ENCODE measurements at regions not wholly inside any gene's neighbourhood (a gene's known extent, or its start where the extent isn't known, plus 50 kb on each side); places are given as distances from the start of the nearest gene placed in this dataset.

- DNase-seq (ENCODE audit: low read depth, low spot score): no peak
- no peak overlapping the region for H3K4me3 ChIP-seq (ENCODE audit: low read depth, low read length)
- ChIA-PET CTCF (interaction anchor here (0.6 kb wide), 1 partner anchor 214 kb away, joined by 4 read pairs; no protein-coding TSS in a partner anchor), POLR2A (no interaction called here)
- TF ChIP-seq CTCF (IDR thresholded peaks at IDR 0.05; ENCODE audit: low read depth, low read length): no peak
- H3K27me3 ChIP-seq (ENCODE audit: control insufficient read depth, insufficient read depth, low read length): no peaks in the 10 kb centered on the region
- H3K27ac ChIP-seq (ENCODE audit: low read depth, low read length): no peak overlapping the region
- no peaks in the 10 kb centered on the region for H3K9me3 ChIP-seq (ENCODE audit: control insufficient read depth, insufficient read depth, low read length)
These were observed 100.0 kb upstream of the DIPK2B start for GRCh38 chrX:45300638-45301037.

DNA sequence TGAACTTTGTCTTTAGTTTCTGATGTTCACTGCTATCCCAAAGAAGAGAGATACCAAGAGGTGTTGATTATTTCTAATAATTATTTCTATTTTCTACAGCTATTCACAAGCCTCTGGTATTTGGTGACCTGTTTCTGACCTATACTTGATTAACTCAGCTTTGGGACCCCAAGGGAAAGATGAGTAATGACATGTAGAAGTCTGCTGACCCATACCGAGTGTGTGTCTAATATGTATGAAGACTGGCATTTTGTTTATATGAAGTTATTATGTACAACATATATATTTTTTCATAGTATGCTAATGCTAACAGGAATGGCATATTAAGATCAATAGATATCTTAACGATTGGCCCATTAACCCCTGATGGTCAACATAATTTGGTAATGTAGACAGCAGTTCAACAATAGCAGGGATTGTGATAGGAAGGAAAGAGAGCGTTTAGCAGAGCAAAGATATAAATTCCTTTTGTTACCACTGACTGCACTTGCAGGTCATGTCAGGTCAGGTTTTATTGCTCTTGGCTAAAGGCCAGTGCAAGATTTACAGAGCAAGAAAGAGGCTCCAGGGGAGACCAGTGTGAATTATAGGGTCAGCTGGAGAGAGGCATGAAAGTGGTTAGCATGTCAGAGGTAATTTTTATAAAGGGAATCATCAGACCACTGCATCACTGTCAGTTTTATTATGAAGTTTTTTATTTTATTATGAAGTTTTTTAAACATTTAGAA lies 94.7 kb upstream of the DIPK2B start:
- Histone ChIP-seq H3K27ac (ENCODE audit: low read depth, low read length) (no peak overlapping the region), H3K4me3 (ENCODE audit: low read depth, low read length) (no peak overlapping the region), H3K27me3 (ENCODE audit: control insufficient read depth, insufficient read depth, low read length) (no peaks in the 10 kb centered on the region), H3K9me3 (ENCODE audit: control insufficient read depth, insufficient read depth, low read length) (no peaks in the 10 kb centered on the region)
- POLR2A ChIA-PET: no interaction called here
- CTCF ChIA-PET: no interaction called here
- no peak for TF ChIP-seq CTCF (IDR thresholded peaks at IDR 0.05; ENCODE audit: low read depth, low read length)
- no peak for DNase-seq (ENCODE audit: low read depth, low spot score)

GRCh38 chrX:45274576-45274975 lies 73.9 kb upstream of the DIPK2B start:
- Histone ChIP-seq H3K9me3 (ENCODE audit: control insufficient read depth, insufficient read depth, low read length) (no peaks in the 10 kb centered on the region), H3K4me3 (ENCODE audit: low read depth, low read length) (no peak overlapping the region), H3K27ac (ENCODE audit: low read depth, low read length) (no peak overlapping the region), H3K27me3 (ENCODE audit: control insufficient read depth, insufficient read depth, low read length) (no peaks in the 10 kb centered on the region)
- TF ChIP-seq CTCF (IDR thresholded peaks at IDR 0.05; ENCODE audit: low read depth, low read length): no peak
- ChIA-PET POLR2A (no interaction called here), CTCF (no interaction called here)
- DNase-seq (ENCODE audit: low read depth, low spot score): no peak

- DNase-seq (ENCODE audit: low read depth, low spot score): no peak
These were observed 66.3 kb upstream of the DIPK2B start for GRCh38 chrX:45267007-45267406.

More at GRCh38 chrX:45267007-45267406, 66.3 kb upstream of the DIPK2B start:
- POLR2A ChIA-PET: no interaction called here
- H3K9me3 ChIP-seq (ENCODE audit: control insufficient read depth, insufficient read depth, low read length): no peaks in the 10 kb centered on the region
- H3K27ac ChIP-seq (ENCODE audit: low read depth, low read length): no peak overlapping the region
- no peak overlapping the region for H3K4me3 ChIP-seq (ENCODE audit: low read depth, low read length)
- CTCF ChIA-PET: no interaction called here
- H3K27me3 ChIP-seq (ENCODE audit: control insufficient read depth, insufficient read depth, low read length): no peaks in the 10 kb centered on the region
- no peak for TF ChIP-seq CTCF (IDR thresholded peaks at IDR 0.05; ENCODE audit: low read depth, low read length)

Data from AG04450 (cell line).